ENCODE measurements at regions not wholly inside any gene's neighbourhood (a gene's known extent, or its start where the extent isn't known, plus 50 kb on each side); places are given as distances from the start of the nearest gene placed in this dataset.

DNA sequence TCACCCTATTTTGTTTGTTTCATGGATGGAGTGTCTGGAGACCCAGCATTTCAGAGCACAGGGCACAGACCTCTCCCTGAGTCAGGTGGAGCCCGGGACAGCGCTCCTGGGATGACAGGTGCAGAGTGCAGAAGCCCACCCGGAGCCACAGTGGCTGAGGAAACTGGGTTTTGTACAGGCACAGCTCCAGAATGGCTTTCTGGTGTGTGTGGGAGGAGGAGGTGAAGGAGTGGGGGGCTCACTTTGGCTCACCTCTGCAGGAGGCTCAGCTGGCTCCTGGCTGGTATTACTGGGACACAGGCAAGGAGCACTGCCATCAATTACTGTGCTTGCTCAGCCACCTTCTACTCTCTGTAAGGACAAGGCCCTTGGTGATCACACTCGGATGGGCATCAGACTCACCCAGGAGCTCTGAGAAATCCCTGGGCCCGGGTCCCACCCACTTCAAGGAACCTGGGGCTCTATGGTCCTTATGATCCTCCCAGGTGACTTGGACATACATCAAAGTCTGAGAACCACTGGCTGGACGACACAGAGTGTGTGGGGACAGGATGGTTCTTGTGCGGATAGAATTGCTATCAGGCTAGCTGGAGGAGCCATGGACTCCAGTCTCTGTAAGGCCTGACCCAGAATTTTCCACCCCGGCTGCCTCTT lies 221.1 kb upstream of the ZNF32 start:
- no peak overlapping the region for H3K27ac Mint-ChIP-seq
- no peak for DNase-seq (ENCODE audit: low spot score)
- peaks cover 0 to 2% of the 10 kb centered on the region in 2 donors for H3K4me1 Mint-ChIP-seq (ENCODE audit: low read depth in 2 of 2)
- no peak overlapping the region for H3K4me3 Mint-ChIP-seq
- H3K36me3 Mint-ChIP-seq: no peaks in the 10 kb centered on the region
- H3K9me3 Mint-ChIP-seq: no peaks in the 10 kb centered on the region
- ATAC-seq: no peak
- H3K27me3 Mint-ChIP-seq: peaks cover 14 to 21% of the 10 kb centered on the region in 2 donors

DNA sequence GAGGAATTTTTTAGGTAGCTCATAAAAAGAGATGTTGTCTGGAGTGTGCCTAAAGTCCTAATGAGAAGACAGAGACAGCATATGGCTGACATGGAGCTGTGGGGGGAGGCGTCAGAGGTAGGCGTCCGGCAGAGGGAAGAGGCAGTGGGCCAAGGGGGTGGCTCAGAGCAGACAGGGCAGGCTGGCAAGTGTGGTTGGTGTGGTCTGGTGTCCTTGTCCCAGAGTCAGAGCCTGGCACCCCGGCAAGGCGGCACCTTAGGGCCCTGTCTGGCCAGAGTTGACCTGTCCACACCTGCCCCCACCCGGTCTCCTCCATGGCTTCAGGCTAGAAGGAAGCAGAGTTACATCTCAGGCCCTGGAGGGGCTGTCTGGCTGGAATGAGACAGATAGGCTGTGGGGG lies 220.3 kb upstream of the ZNF32 start:
- Mint-ChIP-seq H3K27ac (no peak overlapping the region), H3K27me3 (peaks cover 9 to 21% of the 10 kb centered on the region in 2 donors), H3K4me3 (no peak overlapping the region), H3K36me3 (no peaks in the 10 kb centered on the region), H3K4me1 (ENCODE audit: low read depth in 2 of 2) (peaks cover 0 to 2% of the 10 kb centered on the region in 2 donors), H3K9me3 (no peaks in the 10 kb centered on the region)
- no peak for DNase-seq (ENCODE audit: low spot score)
- ATAC-seq: no peak

DNA sequence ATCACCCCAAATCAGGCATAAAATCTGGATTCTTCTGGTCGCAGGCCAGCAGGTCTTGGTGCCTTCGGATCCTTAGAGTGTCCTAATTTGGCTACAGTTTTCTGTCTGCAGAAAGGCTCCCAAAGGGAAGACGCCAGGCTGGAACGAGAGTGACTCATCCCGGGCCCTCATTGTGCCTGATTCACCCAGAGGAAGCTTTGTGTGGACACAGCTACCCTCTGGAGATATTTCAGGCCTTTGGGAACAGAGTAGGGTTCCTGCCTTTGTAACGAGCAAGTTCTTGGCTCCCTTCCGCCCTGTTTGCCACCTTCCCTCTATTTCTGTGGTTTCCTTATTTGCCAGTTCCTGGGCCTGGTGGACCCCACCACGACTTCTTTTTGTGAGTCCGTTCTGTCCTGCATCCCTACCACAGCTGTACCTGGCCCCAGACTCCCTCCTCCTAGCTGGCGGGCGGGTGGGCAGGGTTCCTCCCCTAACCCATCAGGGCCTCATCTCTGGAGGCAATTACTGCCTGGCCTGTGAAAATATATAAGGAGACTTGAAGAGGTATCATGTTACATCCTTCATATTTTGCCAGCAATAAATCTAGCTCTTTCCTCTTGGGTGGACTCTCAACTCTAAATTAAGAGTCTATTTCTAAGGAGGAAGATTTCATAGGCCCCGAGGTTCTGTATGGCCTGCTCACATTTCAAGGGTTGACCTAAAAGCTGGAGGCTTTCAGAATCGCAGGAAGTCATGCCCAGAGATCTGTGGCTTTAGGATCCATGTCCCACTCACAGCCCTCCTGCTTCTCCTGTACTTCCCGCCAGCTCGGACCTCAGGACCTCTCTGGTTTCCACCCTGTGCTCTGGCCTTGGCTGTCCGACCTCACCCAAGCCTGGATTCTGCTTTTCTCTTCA lies 219.2 kb upstream of the ZNF32 start:
- H3K4me3 Mint-ChIP-seq: no peak overlapping the region
- peaks cover 6 to 21% of the 10 kb centered on the region in 2 donors for H3K27me3 Mint-ChIP-seq

DNA sequence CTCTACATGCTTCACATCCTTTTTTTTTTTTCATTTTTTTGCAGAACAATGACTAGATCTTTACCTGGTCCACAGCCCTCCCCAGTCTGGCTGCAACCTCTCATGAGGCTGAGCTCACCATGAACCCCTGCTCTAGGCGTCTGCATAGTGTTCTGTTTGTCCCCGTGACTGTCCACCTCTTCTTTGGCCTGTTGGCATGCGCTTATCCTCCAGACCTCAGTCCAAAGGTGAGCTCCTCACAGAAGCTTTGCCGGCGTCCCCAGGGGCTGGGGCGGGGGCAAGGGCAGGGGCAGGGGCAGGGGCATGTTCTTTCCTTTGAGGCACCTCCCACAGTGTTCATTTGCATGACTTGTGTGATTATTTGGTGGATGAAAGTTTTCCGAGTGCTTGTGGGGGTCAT lies 218.4 kb upstream of the ZNF32 start:
- H3K27me3 Mint-ChIP-seq: peaks cover 7 to 21% of the 10 kb centered on the region in 2 donors
- H3K36me3 Mint-ChIP-seq: no peaks in the 10 kb centered on the region
- DNase-seq (ENCODE audit: low spot score) (no peak), ATAC-seq (no peak)
- H3K4me1 Mint-ChIP-seq (ENCODE audit: low read depth in 2 of 2): peaks cover 3 to 4% of the 10 kb centered on the region in 2 donors
- no peak overlapping the region for H3K4me3 Mint-ChIP-seq
- no peaks in the 10 kb centered on the region for H3K9me3 Mint-ChIP-seq
- H3K27ac Mint-ChIP-seq: no peak overlapping the region

More for the DNA sequence above, 219.2 kb upstream of the ZNF32 start:
- ATAC-seq (no peak), DNase-seq (ENCODE audit: low spot score) (no peak)
- H3K9me3 Mint-ChIP-seq: no peaks in the 10 kb centered on the region
- H3K36me3 Mint-ChIP-seq: no peaks in the 10 kb centered on the region
- peaks cover 0 to 2% of the 10 kb centered on the region in 2 donors for H3K4me1 Mint-ChIP-seq (ENCODE audit: low read depth in 2 of 2)
- H3K27ac Mint-ChIP-seq: no peak overlapping the region

DNA sequence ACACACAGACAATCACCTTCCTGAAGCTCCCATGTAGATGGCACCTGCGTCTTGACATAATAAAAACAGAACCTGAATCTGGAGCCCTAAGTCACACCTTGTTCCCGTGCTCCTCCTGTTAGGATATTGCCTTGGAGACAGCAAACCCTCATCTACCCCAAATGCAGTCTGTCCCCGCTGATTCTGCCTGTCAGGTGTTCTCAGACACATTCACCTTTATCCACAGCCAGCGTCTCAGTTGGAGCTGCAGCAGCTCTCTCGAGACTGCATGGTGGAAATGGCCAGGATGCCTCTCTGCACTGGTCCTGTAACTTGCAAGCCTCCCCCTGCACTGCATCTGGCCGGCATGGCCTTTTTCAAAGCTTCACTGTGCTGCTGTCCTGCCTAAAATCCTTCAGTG lies 218.0 kb upstream of the ZNF32 start:
- no peaks in the 10 kb centered on the region for H3K36me3 Mint-ChIP-seq

DNA sequence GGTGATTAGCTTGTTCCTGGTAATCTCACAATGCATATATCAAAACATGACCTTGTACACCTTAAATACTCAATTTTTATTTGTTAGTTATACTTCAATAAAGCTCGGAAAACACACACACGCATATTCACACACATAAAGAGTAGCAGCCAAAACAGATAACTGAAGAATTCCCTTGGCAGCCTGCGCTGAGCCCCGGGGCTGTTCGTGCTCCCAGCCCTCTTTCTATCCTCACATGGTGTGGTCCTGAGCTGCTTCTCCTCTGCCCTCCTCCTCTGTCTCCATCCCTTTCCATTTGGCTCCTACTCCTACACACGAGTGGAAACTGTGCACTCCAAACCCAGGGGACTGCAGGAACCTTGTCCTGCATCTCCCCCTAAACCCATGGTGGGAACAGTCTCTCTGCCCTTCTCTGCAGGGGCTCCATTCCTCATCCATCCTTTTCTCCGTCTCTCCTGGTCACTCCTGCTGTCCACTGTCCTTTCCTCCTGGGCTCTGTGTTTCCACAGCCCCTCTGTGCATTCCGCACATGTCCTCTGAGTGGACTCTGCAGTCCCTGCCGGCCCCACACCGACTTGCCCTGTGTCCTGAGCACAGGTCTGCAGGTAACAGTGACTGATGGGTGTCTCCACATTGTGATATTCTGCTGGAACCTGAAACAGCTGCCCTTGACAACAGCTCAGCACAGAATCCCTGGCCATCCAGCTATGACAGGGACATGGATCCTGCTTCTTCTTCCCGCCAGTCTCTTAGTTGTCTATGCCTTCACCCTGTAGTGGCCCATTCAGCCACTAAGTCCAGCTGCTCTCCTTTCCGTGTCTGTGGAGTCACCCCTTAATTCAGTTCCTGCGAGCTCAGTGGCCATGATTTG lies 216.8 kb upstream of the ZNF32 start:
- Mint-ChIP-seq H3K9me3 (no peaks in the 10 kb centered on the region), H3K36me3 (no peaks in the 10 kb centered on the region), H3K4me1 (ENCODE audit: low read depth in 2 of 2) (peaks cover 5 to 6% of the 10 kb centered on the region in 2 donors), H3K4me3 (no peak overlapping the region), H3K27ac (peak overlapping the region in 1 of 2 donors; percentile 2), H3K27me3 (peaks cover 9 to 21% of the 10 kb centered on the region in 2 donors)
- DNase-seq (ENCODE audit: low spot score) (no peak), ATAC-seq (no peak)

More for the DNA sequence above, 218.0 kb upstream of the ZNF32 start:
- Mint-ChIP-seq H3K4me1 (ENCODE audit: low read depth in 2 of 2) (peaks cover 5 to 6% of the 10 kb centered on the region in 2 donors), H3K9me3 (no peaks in the 10 kb centered on the region), H3K27me3 (peaks cover 9 to 21% of the 10 kb centered on the region in 2 donors), H3K4me3 (no peak overlapping the region), H3K27ac (no peak overlapping the region)
- no peak for DNase-seq (ENCODE audit: low spot score)
- ATAC-seq: no peak

DNA sequence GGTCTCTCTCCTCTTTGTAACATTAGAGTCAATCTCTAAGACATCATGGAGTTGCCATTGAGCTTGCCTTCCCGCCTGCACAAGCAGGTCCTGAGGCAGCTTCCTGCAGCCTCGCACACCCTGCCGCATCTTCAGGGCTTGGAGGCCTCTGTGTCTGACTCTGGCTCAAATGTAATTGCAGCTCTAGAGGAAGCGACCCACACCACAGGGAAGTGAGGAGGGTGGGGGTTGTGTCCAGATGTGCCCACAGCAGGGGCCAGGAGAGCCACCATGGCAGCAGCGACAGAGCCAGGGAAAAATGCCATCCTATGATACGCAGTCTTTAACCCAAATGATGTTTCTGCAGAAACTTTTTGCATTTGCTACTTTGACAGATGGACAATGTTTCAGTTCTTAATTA lies 216.0 kb upstream of the ZNF32 start:
- no peak for DNase-seq (ENCODE audit: low spot score)
- ATAC-seq: no peak
- Mint-ChIP-seq H3K4me1 (ENCODE audit: low read depth in 2 of 2) (peaks cover 5 to 6% of the 10 kb centered on the region in 2 donors), H3K4me3 (no peak overlapping the region), H3K36me3 (no peaks in the 10 kb centered on the region), H3K9me3 (no peaks in the 10 kb centered on the region), H3K27ac (no peak overlapping the region), H3K27me3 (peaks cover 9 to 21% of the 10 kb centered on the region in 2 donors)

DNA sequence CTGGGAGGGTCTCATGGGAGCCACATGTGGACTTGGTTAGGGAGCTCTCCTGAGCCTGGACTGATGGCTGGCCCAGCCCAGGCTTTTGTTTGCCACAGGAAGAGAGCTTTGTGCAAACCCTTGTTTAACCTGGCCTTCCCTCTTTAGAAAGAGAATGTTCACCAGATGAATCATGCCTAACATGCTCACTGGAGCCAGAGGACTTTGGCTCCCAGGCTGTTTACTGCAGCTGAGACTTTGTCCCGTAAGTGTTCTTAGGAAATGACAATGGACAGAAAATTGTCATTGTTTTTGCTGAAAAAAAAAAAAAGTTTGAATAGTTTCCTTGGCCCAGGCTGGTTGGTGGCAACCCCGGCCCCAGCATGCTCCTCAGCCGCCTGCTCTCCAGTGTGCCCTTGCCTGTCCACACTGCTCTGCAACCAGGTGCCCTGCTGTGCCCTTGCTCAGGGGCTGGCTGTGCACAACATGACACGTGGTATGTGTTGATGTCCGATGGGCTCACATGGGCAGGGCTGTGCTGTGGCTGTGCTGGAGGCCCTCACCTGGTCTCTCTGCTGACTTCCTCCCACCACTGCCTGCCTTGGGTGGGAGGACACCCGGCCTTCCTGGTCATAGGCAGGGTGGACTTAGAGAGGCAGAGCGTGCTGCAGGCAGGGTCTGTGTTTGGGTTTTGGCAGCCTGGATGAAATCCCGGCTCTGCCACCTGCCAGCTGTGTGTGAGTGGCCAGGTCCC lies 215.3 kb upstream of the ZNF32 start:
- H3K4me1 Mint-ChIP-seq (ENCODE audit: low read depth in 2 of 2): peaks cover 5 to 6% of the 10 kb centered on the region in 2 donors
- H3K27ac Mint-ChIP-seq: no peak overlapping the region
- DNase-seq (ENCODE audit: low spot score) (no peak), ATAC-seq (no peak)
- peaks cover 9 to 21% of the 10 kb centered on the region in 2 donors for H3K27me3 Mint-ChIP-seq
- H3K36me3 Mint-ChIP-seq: no peaks in the 10 kb centered on the region
- H3K4me3 Mint-ChIP-seq: no peak overlapping the region
- no peaks in the 10 kb centered on the region for H3K9me3 Mint-ChIP-seq

DNA sequence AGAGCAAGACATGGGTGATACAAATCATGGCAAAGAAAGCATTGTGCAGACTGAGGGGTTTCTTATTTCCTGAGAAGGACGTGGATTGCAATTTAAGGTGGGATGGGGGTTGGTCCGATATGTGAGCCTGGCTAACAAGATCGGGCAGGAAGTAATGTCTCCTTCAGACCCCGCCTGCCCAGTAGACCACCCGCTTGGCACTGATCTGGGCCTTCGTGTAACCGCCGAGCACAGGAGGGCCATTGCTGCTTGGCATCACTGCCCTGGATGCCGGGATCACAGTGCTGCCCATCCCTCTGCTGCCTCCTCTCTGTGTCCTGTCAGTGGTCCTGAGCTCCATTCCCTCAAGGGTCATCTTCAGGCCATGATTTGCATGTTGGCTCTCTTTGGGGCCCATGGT lies 214.6 kb upstream of the ZNF32 start:
- H3K27ac Mint-ChIP-seq: no peak overlapping the region
- ATAC-seq (no peak), DNase-seq (ENCODE audit: low spot score) (no peak)
- no peaks in the 10 kb centered on the region for H3K36me3 Mint-ChIP-seq
- no peaks in the 10 kb centered on the region for H3K9me3 Mint-ChIP-seq
- H3K4me1 Mint-ChIP-seq (ENCODE audit: low read depth in 2 of 2): peaks cover 5 to 6% of the 10 kb centered on the region in 2 donors
- H3K4me3 Mint-ChIP-seq: no peak overlapping the region
- H3K27me3 Mint-ChIP-seq: peaks cover 9 to 21% of the 10 kb centered on the region in 2 donors

DNA sequence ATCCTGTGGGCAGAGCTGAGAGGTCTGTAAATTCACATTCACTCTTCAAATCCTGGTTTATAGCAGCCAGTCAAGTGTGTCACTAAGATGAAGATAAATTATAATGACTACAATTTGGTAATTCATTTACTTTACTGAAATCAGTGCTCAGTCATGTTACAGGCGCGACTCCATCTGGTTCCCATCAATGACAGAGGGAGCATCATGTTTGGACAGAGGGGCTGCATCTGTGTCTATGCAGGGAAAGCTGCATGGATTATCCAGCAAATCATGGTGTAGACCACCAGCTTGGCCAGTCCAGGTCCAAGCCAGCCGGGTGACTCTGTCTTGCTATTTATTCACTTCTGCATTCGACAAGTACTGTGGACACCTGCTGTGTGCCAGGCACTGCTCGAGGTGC lies 214.1 kb upstream of the ZNF32 start:
- H3K9me3 Mint-ChIP-seq: no peaks in the 10 kb centered on the region
- H3K27me3 Mint-ChIP-seq: peaks cover 9 to 21% of the 10 kb centered on the region in 2 donors
- DNase-seq (ENCODE audit: low spot score) (no peak), ATAC-seq (no peak)
- peaks cover 5 to 6% of the 10 kb centered on the region in 2 donors for H3K4me1 Mint-ChIP-seq (ENCODE audit: low read depth in 2 of 2)
- no peak overlapping the region for H3K4me3 Mint-ChIP-seq
- no peak overlapping the region for H3K27ac Mint-ChIP-seq
- H3K36me3 Mint-ChIP-seq: no peaks in the 10 kb centered on the region

DNA sequence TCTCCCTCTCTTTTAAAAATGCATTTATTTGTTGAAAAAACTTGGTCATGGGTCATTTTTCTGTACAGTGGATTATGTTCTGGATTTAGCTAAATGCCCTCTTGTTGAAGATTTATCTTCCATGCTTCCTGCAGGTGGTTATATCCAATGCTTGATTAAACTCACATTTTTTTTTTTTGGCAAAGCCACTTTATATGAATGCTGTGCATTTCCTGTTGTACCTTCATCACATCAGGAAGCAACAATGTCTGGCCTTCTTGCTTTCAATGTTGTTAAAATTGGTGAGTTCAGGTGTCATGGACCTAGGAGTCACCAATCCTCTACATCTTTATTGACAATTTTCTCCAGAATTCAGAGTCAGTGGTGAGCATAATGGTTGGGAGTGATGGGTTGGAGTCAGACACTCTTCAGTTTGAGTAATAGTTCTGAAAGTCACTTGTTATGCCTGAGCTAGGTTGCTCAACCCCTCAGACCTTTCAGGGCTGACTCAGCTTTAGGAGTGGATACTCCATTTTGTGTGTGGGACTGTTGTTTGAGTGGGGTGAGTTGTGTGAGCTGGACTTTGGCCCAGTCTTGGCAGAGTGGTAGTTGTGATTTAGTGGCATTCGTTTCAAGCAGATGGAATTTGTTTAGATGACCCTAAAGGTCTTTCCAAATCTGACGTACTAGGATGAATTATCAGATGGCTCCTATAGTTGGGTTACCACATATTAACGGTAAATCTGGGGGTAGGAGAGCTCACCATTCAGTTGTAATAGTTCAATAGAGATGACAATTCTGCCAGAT lies 213.5 kb upstream of the ZNF32 start:
- H3K27me3 Mint-ChIP-seq: peaks cover 8 to 19% of the 10 kb centered on the region in 2 donors
- H3K4me1 Mint-ChIP-seq (ENCODE audit: low read depth in 2 of 2): peaks cover 5 to 6% of the 10 kb centered on the region in 2 donors
- DNase-seq (ENCODE audit: low spot score): no peak
- H3K27ac Mint-ChIP-seq: no peak overlapping the region
- H3K9me3 Mint-ChIP-seq: no peaks in the 10 kb centered on the region
- H3K4me3 Mint-ChIP-seq: no peak overlapping the region
- no peak for ATAC-seq
- H3K36me3 Mint-ChIP-seq: no peaks in the 10 kb centered on the region

DNA sequence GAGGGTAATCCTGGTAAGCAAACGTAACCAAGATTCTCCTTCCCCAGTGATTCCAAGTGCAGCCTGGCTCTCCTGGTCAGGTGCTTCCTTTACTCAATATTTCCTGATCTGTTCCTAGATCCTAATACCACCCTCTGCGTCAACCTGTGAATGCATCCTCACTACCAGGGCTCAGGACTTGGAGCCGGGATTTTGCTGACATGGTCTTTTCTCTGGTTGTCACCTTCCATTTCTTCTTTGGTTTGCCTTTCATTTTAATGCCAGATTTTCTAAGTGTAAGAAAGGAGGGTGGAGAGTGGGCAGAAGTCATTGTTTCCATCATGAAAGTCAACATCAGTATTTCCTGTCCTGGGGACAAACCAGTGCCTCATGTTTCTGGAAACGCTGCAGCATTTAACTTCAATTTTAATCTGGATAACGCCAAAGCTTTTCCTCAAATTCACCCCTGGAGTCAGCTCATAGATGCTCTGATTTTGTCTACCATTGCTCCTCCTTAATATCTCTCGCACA lies 210.4 kb upstream of the ZNF32 start:
- Mint-ChIP-seq H3K36me3 (no peaks in the 10 kb centered on the region), H3K4me1 (ENCODE audit: low read depth in 2 of 2) (peaks cover 6 to 8% of the 10 kb centered on the region in 2 donors), H3K27me3 (peaks cover 0 to 2% of the 10 kb centered on the region in 2 donors), H3K27ac (no peak overlapping the region), H3K9me3 (no peaks in the 10 kb centered on the region), H3K4me3 (no peak overlapping the region)
- DNase-seq (ENCODE audit: low spot score) (no peak), ATAC-seq (no peak)

All from natural killer cell treated with Interleukin-12 subunit alpha and Interleukin-12 subunit beta and Interleukin-15 and Interleukin-18, amount 100 ng/mL, for 72 hours (primary cell).